ENCODE measurements at regions not wholly inside any gene's neighbourhood (a gene's known extent, or its start where the extent isn't known, plus 50 kb on each side); places are given as distances from the start of the nearest gene placed in this dataset.

- Histone ChIP-seq H4K20me1 (ENCODE audit: insufficient read depth) (no peaks in the 10 kb centered on the region), H3K4me3 (replicated peaks in 1 of 2; ENCODE audit: low read depth in 1 of 2, low read length in 2 of 2) (no peak overlapping the region), H3K27me3 (ENCODE audit: insufficient read depth, low read length) (no peaks in the 10 kb centered on the region), H3K4me2 (ENCODE audit: low read length) (no peak overlapping the region), H3K27ac (ENCODE audit: low read depth, low read length) (no peak overlapping the region), H2AFZ (ENCODE audit: low read depth, low read length, poor library complexity, severe bottlenecking) (no peak overlapping the region), H3K9ac (ENCODE audit: low read length) (no peak overlapping the region), H3K9me3 (ENCODE audit: control insufficient read depth in 1 of 2, insufficient read depth in 1 of 2, low read depth in 1 of 2, low read length in 2 of 2) (peaks cover 14% of the 10 kb centered on the region in 2 experiments; a peak in 2 of 4 replicates), H3K4me1 (ENCODE audit: control insufficient read depth in 1 of 2, insufficient read depth in 2 of 2, low read length in 2 of 2) (no peaks in the 10 kb centered on the region), H3K79me2 (ENCODE audit: insufficient read depth, low read length) (no peaks in the 10 kb centered on the region), H3K9me2 (ENCODE audit: insufficient read depth) (no peaks in the 10 kb centered on the region), H3K36me3 (ENCODE audit: control insufficient read depth in 1 of 2, insufficient read depth in 2 of 2, low read length in 2 of 2) (peaks cover 0 to 3% of the 10 kb centered on the region in 2 experiments; a peak in 1 of 4 replicates)
- TF ChIP-seq POLR2AphosphoS5 (IDR thresholded peaks at IDR 0.05; ENCODE audit: low read depth, low read length) (no peak), CTCF (IDR thresholded peaks at IDR 0.05 in 2 of 3, conservative IDR thresholded peaks at IDR 0.05 in 1 of 3; ENCODE audit: borderline replicate concordance in 1 of 3, insufficient read depth in 1 of 3, low read depth in 2 of 3, low read length in 2 of 3) (no peak), ZFX (IDR thresholded peaks at IDR 0.05) (no peak), EZH2 (IDR thresholded peaks at IDR 0.05) (no peak), REST (IDR thresholded peaks at IDR 0.05; ENCODE audit: low read depth) (no peak), SP1 (IDR thresholded peaks at IDR 0.05; ENCODE audit: low read depth) (no peak), ZNF274 (IDR thresholded peaks at IDR 0.05; ENCODE audit: low read depth, low read length) (no peak), YY1 (IDR thresholded peaks at IDR 0.05; ENCODE audit: extremely low read depth, insufficient replicate concordance, low read depth, low read length) (no peak), RAD21 (IDR thresholded peaks at IDR 0.05; ENCODE audit: low read depth) (no peak), TCF7L2 (IDR thresholded peaks at IDR 0.05; ENCODE audit: borderline replicate concordance, extremely low read depth, insufficient read depth, insufficient read length) (no peak), FOSL1 (IDR thresholded peaks at IDR 0.05; ENCODE audit: low read depth) (no peak), MAX (IDR thresholded peaks at IDR 0.05) (no peak), CEBPB (IDR thresholded peaks at IDR 0.05; ENCODE audit: low read depth) (no peak), ELF1 (IDR thresholded peaks at IDR 0.05; ENCODE audit: borderline replicate concordance, low read depth) (no peak), EZH2phosphoT487 (IDR thresholded peaks at IDR 0.05; ENCODE audit: borderline replicate concordance) (no peak), POLR2A (IDR thresholded peaks at IDR 0.05; ENCODE audit: borderline replicate concordance, extremely low read depth, insufficient read depth, insufficient read length) (no peak), ATF3 (IDR thresholded peaks at IDR 0.05) (no peak), EGR1 (IDR thresholded peaks at IDR 0.05; ENCODE audit: low read depth) (no peak)
- ATAC-seq (no peak), DNase-seq (ENCODE audit: low read depth, low spot score) (no peak)
- RAD21 ChIA-PET (ENCODE audit: low non-redundant PET in 1 of 2, low total read pairs in 2 of 2, uncharacterized antibody in 2 of 2, unreplicated experiment in 2 of 2) = no interaction called here
- BruUV-seq (replicated peaks) = no TSS peak
- POLR2A ChIA-PET = no interaction called here
- intact Hi-C loops (cut with micrococcal nuclease) = no loop called here
- CTCF ChIA-PET = no interaction called here
These were observed 157.2 kb downstream of the SOCS6 start for GRCh38 chr18:70446063-70446462.

Measured in HCT116 (cell line).